DOHH2 (cell line): ENCODE measurements at regions not wholly inside any gene's neighbourhood (a gene's known extent, or its start where the extent isn't known, plus 50 kb on each side); places are given as distances from the start of the nearest gene placed in this dataset.
"Not testable (repeated sequence)": the region's sequence is repeated elsewhere in the genome, so short reads cannot be mapped to it uniquely, and the experiment has no call there.

Source experiments
- EZH2phosphoT487 ChIP-seq: fragments of 200-600 bp; sonication (generic); IDR thresholded peaks from 2 replicates; pipeline ENCODE4 v1.6.1; 2017; ENCODE audit warnings: borderline replicate concordance, mild to moderate bottlenecking, antibody characterized with exemption, low read length, moderate library complexity, mixed read lengths
- TF ChIP-seq, protein P1 (sequence below): fragments of 200-600 bp; sonication (generic); IDR thresholded peaks from one replicate; pipeline ENCODE4 v1.5.1; 2014; ENCODE audit warnings: antibody characterized with exemption, mild to moderate bottlenecking, low read depth, low read length; ENCODE audit not compliant: poor library complexity, severe bottlenecking

DNA sequence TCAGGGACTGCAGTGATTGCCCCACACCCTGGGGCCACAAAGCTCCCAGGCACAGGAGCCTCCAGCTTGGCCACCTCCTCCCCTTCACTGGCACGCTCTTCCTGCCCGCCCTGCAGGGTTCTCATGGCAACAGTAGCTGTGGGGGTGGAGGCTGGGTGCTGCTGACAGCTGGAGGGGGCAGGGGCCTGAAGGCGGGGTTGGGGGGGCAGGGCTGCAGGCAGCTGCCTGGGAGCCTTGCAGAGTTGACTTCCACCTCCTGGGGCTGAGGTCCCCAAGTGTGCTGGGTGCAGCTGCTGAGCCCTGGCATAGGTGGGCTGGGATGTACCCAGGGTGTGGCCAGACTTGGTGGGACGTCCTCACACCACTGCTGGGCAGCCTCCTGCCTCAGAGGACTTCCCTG, 305.2 kb downstream of the CCDC74A start:
- TF ChIP-seq, protein P1, sequence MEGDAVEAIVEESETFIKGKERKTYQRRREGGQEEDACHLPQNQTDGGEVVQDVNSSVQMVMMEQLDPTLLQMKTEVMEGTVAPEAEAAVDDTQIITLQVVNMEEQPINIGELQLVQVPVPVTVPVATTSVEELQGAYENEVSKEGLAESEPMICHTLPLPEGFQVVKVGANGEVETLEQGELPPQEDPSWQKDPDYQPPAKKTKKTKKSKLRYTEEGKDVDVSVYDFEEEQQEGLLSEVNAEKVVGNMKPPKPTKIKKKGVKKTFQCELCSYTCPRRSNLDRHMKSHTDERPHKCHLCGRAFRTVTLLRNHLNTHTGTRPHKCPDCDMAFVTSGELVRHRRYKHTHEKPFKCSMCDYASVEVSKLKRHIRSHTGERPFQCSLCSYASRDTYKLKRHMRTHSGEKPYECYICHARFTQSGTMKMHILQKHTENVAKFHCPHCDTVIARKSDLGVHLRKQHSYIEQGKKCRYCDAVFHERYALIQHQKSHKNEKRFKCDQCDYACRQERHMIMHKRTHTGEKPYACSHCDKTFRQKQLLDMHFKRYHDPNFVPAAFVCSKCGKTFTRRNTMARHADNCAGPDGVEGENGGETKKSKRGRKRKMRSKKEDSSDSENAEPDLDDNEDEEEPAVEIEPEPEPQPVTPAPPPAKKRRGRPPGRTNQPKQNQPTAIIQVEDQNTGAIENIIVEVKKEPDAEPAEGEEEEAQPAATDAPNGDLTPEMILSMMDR, result not testable (repeated sequence)
- TF ChIP-seq EZH2phosphoT487, result not testable (repeated sequence)
